ENCODE measurements at regions not wholly inside any gene's neighbourhood (a gene's known extent, or its start where the extent isn't known, plus 50 kb on each side); places are given as distances from the start of the nearest gene placed in this dataset.

DNA sequence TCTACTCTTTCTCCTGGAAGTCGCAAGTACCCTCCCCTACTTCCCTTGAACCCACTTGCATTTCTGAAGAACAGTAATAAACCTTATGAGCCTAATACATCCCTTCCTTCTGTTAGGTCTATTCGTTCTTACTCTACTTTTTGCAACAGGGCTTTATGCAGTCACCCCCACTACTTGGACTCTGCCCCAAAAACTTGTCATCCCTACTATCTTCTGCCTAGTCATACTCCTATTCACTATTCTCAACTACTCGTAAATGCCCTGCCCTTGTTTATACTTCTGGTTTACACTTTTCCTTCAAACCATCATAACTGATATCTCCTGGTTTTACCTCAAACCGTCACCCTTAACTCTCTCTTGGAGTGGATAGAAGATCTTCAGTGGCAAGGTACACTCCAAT is 55.2 kb upstream of the SLIT2 start:
- no peak for TF ChIP-seq POLR2AphosphoS5 (IDR thresholded peaks at IDR 0.05; ENCODE audit: low read depth)
- TF ChIP-seq GABPA (IDR thresholded peaks at IDR 0.05; ENCODE audit: low read depth): no peak
- TF ChIP-seq, protein P1, sequence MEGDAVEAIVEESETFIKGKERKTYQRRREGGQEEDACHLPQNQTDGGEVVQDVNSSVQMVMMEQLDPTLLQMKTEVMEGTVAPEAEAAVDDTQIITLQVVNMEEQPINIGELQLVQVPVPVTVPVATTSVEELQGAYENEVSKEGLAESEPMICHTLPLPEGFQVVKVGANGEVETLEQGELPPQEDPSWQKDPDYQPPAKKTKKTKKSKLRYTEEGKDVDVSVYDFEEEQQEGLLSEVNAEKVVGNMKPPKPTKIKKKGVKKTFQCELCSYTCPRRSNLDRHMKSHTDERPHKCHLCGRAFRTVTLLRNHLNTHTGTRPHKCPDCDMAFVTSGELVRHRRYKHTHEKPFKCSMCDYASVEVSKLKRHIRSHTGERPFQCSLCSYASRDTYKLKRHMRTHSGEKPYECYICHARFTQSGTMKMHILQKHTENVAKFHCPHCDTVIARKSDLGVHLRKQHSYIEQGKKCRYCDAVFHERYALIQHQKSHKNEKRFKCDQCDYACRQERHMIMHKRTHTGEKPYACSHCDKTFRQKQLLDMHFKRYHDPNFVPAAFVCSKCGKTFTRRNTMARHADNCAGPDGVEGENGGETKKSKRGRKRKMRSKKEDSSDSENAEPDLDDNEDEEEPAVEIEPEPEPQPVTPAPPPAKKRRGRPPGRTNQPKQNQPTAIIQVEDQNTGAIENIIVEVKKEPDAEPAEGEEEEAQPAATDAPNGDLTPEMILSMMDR (IDR thresholded peaks at IDR 0.05; ENCODE audit: insufficient read depth, low read length): no peak
- TF ChIP-seq, protein P2, sequence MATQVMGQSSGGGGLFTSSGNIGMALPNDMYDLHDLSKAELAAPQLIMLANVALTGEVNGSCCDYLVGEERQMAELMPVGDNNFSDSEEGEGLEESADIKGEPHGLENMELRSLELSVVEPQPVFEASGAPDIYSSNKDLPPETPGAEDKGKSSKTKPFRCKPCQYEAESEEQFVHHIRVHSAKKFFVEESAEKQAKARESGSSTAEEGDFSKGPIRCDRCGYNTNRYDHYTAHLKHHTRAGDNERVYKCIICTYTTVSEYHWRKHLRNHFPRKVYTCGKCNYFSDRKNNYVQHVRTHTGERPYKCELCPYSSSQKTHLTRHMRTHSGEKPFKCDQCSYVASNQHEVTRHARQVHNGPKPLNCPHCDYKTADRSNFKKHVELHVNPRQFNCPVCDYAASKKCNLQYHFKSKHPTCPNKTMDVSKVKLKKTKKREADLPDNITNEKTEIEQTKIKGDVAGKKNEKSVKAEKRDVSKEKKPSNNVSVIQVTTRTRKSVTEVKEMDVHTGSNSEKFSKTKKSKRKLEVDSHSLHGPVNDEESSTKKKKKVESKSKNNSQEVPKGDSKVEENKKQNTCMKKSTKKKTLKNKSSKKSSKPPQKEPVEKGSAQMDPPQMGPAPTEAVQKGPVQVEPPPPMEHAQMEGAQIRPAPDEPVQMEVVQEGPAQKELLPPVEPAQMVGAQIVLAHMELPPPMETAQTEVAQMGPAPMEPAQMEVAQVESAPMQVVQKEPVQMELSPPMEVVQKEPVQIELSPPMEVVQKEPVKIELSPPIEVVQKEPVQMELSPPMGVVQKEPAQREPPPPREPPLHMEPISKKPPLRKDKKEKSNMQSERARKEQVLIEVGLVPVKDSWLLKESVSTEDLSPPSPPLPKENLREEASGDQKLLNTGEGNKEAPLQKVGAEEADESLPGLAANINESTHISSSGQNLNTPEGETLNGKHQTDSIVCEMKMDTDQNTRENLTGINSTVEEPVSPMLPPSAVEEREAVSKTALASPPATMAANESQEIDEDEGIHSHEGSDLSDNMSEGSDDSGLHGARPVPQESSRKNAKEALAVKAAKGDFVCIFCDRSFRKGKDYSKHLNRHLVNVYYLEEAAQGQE (IDR thresholded peaks at IDR 0.05; ENCODE audit: insufficient replicate concordance, low read depth): no peak
- no peak for TF ChIP-seq SPI1 (IDR thresholded peaks at IDR 0.05; ENCODE audit: borderline replicate concordance, low read depth)
- H3K27me3 ChIP-seq (ENCODE audit: insufficient read depth, poor library complexity, severe bottlenecking): no peaks in the 10 kb centered on the region
- H3K4me3 ChIP-seq (replicated peaks; ENCODE audit: insufficient read depth, low read length): no peak overlapping the region
- no peak overlapping the region for H3K27ac ChIP-seq (replicated peaks)
- no peak for DNase-seq (ENCODE audit: low read depth in 1 of 2, low spot score in 1 of 2)

DNA sequence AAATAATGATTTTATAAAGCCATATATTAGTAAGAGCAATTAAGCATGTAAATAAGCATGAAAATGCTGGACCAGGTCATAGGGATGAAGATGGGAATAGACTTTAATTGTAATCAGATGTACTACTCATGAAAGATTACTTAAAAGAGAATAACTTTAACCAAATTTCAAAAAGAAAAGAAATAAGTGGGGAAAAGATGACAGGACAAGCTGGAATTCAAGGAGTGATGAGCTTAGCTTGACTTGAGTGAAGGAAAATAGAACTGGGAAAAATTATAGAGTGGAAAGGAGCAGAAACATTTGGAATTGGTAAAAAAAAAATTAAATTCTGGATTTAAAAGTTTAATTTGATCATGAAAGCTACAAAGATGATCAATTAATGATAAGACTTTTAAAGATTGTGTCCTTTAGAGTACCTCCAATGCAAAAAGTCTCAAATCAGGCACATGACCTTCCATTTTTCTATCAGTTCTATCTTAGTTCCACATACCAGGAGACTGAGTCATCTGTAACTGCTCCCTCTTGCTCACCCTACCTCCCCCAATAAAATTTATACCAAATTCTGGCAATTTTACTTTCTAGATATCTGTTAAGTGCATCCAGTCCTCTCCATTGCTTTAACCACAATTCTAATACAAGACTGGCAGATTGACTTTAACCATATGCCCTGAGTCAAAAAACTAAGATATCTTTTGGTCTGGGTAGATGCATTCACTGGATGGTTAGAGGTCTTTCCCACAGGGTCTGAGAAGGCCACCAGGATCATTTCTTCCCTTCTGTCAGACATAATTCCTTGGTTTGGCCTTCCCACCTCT is 56.4 kb upstream of the SLIT2 start:
- H3K27me3 ChIP-seq (ENCODE audit: insufficient read depth, poor library complexity, severe bottlenecking): no peaks in the 10 kb centered on the region
- DNase-seq (ENCODE audit: low read depth in 1 of 2, low spot score in 1 of 2): no peak
- TF ChIP-seq GABPA (IDR thresholded peaks at IDR 0.05; ENCODE audit: low read depth) (no peak), POLR2AphosphoS5 (IDR thresholded peaks at IDR 0.05; ENCODE audit: low read depth) (no peak), SPI1 (IDR thresholded peaks at IDR 0.05; ENCODE audit: borderline replicate concordance, low read depth) (no peak)
- TF ChIP-seq, protein P1 (IDR thresholded peaks at IDR 0.05; ENCODE audit: insufficient read depth, low read length): no peak
- TF ChIP-seq, protein P2 (IDR thresholded peaks at IDR 0.05; ENCODE audit: insufficient replicate concordance, low read depth): no peak
- no peak overlapping the region for H3K27ac ChIP-seq (replicated peaks)
- H3K4me3 ChIP-seq (replicated peaks; ENCODE audit: insufficient read depth, low read length): no peak overlapping the region

DNA sequence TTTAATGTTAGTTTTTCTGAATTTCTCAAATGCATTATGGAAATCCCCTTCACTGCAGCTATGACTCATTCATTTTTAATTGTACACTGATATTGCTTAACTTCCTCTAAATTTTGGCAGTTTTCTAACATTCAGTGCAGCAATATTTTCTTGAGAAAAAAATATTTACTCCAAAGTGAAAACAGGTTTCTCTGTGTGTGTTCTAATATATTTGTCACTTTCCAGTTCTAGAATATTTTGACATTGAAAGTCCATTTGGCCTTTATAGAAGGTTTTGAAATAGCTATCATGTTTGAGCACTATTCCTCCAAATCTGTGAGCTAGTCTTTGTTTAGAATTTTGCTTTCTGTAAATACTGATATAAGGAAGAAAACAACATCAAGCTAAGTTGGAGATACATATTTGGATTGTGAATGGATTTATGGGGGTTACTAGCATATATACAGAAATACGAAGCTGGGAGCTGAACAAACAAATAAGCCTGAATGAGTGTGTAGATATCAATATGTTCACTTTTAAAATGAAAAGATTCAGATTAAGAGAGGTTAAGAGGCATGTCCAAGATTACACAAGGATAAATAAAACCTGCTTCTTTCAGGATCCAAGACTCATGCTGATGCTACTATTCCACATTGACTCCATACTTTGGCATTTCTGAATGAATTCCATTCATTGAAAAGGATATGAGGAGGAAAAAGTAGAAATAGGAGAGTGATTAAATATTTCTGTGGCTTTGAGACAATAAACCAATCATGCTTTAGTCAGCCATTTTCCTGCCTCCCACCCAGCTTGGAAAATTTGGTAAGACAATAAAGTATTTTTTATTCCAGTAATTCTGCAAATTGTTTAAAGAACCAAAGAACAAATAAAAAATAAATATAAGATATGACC is 57.3 kb upstream of the SLIT2 start:
- no peak for DNase-seq (ENCODE audit: low read depth in 1 of 2, low spot score in 1 of 2)

More for the DNA sequence above, 57.3 kb upstream of the SLIT2 start:
- Histone ChIP-seq H3K4me3 (replicated peaks; ENCODE audit: insufficient read depth, low read length) (no peak overlapping the region), H3K27me3 (ENCODE audit: insufficient read depth, poor library complexity, severe bottlenecking) (no peaks in the 10 kb centered on the region), H3K27ac (replicated peaks) (no peak overlapping the region)
- TF ChIP-seq GABPA (IDR thresholded peaks at IDR 0.05; ENCODE audit: low read depth): no peak
- TF ChIP-seq SPI1 (IDR thresholded peaks at IDR 0.05; ENCODE audit: borderline replicate concordance, low read depth): no peak
- TF ChIP-seq, protein P1 (IDR thresholded peaks at IDR 0.05; ENCODE audit: insufficient read depth, low read length): no peak
- no peak for TF ChIP-seq POLR2AphosphoS5 (IDR thresholded peaks at IDR 0.05; ENCODE audit: low read depth)
- TF ChIP-seq, protein P2 (IDR thresholded peaks at IDR 0.05; ENCODE audit: insufficient replicate concordance, low read depth): no peak

All from HL-60 (cell line).